NCI-H2196 (cell line): ENCODE measurements at regions not wholly inside any gene's neighbourhood (a gene's known extent, or its start where the extent isn't known, plus 50 kb on each side); places are given as distances from the start of the nearest gene placed in this dataset.
"Not testable (repeated sequence)": the region's sequence is repeated elsewhere in the genome, so short reads cannot be mapped to it uniquely, and the experiment has no call there.

Experiments used
- DNase-seq: peaks from one replicate; lab custom pipeline; 2025; ENCODE audit not compliant: unreplicated experiment; lab: John Stamatoyannopoulos, UW

DNA sequence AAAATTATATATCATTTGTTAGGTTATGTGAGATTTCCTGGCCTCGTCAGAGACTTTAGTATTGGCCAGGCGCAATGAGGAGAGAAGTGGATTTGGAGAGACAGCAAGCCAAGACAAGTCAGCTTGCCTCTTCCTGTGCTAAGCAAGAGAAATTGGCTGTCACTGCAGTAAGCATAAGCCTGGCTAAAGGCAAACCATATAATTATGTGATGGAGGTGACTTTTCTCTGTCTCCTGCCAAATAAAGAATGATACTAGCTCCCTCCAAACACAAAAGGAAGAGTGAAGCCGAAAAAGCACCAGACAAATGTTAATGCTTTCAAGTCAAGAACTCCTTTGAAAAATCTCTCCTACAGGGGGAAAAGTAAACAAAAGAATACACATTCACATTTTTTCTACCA is 2246.0 kb downstream of the ARAP2 start:
- no peak for DNase-seq

DNA sequence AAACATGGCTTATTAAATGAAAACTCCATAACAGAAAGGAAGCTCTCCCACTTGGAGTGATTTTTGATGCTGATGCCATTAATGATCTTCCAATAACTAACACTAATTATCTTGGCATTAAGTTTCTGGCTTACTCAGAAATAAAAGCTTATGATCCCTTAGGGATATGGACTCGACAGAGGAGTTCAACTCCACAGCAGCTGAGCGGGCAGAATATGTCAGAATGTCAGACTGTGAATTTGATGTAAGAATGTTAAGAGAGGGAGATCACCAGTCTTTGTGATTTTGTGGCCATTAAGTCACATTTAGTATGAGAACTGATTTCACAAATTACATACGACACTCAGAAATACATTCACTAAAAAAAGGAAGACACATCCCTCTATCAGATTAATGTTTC is 2244.0 kb downstream of the ARAP2 start:
- no peak for DNase-seq

DNA sequence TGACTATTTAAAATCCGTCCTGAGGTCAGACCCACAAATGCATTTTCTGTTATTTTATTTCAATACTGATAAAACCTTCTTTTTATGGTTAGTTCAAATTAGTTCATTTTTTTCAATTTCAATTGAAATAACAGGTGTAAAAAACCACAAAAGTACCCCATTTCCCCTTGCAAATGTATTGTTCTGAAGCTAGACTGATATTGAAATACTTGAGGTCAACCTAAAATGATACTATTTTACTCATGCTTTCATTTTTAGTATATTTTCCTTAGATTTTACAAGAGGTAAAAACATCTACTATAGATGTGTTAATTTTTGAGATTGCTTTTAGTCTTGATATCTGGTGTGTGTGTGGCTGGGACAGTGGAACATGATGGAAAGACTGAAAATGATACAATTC is 2237.8 kb downstream of the ARAP2 start:
- DNase-seq, result not testable (repeated sequence)

DNA sequence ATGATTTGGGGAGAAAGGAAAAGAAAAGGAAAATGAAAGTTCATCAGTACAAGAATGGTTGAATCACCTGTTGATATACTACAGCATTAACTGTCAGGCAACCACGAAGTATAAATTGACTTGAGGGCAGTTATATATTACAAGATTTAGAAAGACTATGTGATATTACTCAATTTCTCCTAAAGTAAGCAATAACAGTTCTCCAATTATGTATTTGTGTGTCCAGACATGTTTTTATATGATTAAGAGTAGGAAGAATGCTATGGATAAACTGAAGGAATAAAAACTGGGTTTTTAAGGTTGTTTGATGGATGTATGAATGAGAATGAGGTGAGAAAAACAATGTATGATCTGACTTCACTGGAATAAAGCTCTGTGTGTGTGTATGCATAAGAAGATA is 2234.4 kb downstream of the ARAP2 start:
- DNase-seq, result no peak

DNA sequence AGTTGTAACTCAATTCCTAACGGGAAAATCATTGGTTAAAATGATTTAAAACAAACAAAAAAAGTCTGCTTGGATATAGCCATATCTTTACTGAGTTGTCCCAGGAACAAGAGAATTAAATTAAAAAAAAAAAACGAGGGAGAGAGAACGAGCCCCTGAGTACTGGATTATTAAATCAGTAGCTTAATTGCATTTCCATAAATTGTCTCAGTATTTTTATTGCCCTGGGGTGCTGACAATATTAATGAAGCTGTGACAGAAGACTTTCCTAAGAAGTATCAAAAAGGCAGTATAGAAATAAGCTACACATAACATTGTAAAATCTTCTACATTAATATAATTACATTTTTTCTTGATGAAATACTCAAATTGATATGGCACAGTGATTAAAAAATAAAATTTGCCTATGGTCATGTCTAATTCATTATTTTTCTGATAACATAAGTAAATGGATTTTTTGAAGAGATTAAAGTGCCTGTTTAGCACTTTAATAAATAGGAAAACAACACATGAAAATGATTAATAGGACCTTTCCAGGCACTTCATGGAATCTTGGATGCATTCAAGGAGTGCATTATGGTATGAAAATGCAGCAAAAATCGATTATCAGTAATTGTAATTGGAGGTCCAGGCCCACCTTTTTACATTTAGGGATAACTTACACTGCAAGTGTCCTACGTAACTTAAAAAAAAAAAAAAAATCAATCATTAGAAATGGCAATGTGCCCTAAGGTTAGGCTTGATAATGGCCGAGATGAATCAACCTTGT is 2233.4 kb downstream of the ARAP2 start:
- no peak for DNase-seq

DNA sequence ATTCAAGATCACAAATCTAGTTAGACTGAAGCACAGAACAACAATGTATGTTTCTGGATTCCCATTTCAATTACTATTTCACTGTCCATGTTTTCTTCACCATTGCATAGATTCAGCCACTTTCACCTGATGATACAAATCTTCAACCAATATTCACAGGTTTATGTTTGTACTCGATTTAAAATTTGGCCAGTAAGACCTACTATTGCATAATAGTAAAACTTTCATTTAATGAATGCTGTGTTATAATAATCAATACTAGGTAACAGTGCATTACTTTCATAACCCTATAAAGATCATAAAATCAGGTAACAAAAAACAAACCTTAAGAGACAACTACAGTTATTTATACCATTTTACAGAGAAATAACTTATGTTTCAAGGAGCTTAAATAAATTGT is 2209.1 kb downstream of the ARAP2 start:
- no peak for DNase-seq

DNA sequence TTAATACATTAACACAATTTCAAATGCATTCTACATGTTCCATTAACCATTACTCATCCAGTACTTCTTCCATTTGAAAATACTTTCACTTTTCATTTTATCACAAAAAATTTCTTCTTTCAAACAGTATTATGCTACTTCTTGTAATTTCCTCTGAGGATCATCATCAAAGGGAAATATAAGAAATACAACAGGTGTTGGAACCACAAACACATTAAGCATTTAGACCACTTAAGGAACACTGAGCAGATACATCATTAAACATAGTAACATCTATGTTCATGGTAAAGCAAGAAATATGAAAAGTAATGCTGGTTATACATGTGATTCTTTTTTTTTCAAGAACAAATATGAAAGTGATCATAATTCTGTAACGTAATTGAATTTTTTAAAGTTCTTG is 2207.0 kb downstream of the ARAP2 start:
- DNase-seq, result no peak

DNA sequence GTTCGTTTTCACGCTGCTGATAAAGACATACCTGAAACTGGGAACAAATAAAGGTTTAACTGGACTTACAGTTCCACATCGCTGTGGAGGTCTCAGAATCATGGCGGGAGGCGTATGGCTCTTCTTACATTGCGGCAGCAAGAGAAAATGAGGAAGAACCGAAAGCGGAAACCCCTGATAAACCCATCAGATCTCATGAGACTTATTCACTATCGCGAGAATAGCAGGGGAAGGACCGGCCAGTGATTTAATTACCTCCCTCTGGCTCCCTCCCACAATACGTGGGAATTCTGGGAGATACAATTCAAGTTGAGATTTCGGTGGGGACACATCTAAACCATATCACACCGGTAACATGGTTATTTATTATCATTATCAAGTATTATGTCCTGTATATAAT is 2204.5 kb downstream of the ARAP2 start:
- no peak for DNase-seq

DNA sequence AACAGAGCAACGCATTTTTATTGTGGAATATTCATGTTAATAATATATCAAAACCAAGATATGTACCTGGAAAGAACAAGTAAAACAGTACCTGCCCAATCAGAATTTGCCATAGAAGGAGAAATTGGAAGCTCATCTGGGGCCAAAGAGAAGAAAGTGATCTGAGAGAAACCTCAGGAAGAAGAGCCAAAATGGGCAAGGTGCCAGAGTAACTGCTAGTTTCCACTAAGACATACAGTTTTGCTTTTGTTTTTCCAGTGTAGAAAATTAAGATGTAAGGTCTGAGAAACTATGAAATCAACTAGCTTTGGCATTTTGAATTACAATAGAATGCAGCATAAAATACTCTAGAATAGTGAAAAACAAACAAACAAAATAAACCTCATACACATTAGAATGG is 2201.2 kb downstream of the ARAP2 start:
- no peak for DNase-seq

- DNase-seq, result no peak
Measured at GRCh38 chr4:34046580-34046979, 2197.7 kb downstream of the ARAP2 start.

- no peak for DNase-seq
Measured at GRCh38 chr4:34047363-34047762, 2197.0 kb downstream of the ARAP2 start.

GRCh38 chr4:34066126-34066525 is 2178.2 kb downstream of the ARAP2 start:
- DNase-seq, result no peak

DNA sequence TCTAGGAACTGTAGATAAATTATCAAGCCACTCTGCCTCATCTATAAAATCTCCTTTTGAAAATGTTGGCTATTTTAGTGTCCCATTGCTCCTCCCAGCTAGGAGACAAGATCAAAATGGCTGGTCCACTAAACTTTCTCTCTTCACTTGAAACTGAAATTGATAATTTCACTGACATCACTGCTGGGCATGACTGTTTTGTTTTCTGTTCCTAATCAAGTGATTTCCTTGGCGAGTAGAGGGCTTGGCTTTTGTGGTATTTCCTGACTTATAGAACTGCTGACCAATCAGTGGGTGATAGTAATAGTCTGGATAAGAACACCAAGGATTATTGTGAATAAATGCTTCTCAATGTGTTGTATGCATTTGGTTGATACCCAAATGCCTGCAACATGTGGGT is 2152.9 kb downstream of the ARAP2 start:
- DNase-seq, result no peak

GRCh38 chr4:34094114-34094513 is 2150.2 kb downstream of the ARAP2 start:
- DNase-seq, result no peak

GRCh38 chr4:34105311-34105710 is 2139.0 kb downstream of the ARAP2 start:
- no peak for DNase-seq

DNA sequence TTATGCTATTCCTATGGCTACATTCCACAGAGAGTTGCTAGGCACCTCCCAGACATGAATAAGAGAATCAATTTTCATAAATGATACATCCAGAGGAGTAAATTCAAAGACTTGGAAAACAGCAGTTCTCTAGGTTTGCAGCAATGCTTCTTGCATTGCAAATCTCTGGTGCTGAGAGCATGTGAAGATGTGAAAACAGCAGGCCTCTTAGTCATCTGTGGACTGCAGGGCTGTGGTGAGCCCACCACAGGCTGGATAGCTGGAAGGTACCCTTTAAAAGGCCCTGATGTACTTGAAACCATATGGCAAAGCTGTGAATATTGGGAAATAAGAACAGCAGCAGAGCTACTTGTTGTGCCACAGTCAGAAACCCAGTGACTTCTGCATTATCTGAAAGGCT is 2135.9 kb downstream of the ARAP2 start:
- no peak for DNase-seq

- DNase-seq, result no peak
Measured at GRCh38 chr4:34112573-34112972, 2131.7 kb downstream of the ARAP2 start.

- no peak for DNase-seq
Measured at GRCh38 chr4:34138385-34138784, 2105.9 kb downstream of the ARAP2 start.

- DNase-seq, result no peak
Measured at GRCh38 chr4:34139346-34139745, 2105.0 kb downstream of the ARAP2 start.

- DNase-seq, result no peak
Measured at GRCh38 chr4:34148322-34148908, 2095.9 kb downstream of the ARAP2 start.

GRCh38 chr4:34157547-34157946 is 2086.8 kb downstream of the ARAP2 start:
- no peak for DNase-seq

DNA sequence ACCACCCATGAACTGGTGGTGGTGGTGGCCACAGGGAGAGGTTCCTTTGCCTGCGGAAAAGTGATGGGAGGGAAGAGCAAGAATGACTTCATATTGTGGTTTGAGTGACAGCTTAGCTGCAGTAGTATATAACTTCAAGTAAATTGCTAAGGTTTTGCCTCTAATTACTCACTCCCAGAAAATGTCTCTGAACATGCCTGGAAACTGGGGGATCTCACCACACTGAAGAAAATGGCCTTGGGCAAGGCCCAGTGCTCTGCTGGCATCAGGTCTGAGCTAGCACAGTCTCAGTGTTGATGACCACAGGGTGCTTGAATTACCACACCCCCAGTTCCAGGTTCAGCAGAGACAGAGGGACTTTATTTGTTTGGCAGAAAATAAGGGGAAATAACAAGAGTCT is 2085.4 kb downstream of the ARAP2 start:
- DNase-seq, result no peak

- no peak for DNase-seq
Measured at GRCh38 chr4:34170946-34171345, 2073.4 kb downstream of the ARAP2 start.
